GM04504 (cell line): ENCODE measurements at regions not wholly inside any gene's neighbourhood (a gene's known extent, or its start where the extent isn't known, plus 50 kb on each side); places are given as distances from the start of the nearest gene placed in this dataset.

Experiments
- DNase-seq: peaks from one replicate; pipeline ENCODE4 v3.0.0-alpha.2; 2012; ENCODE audit warnings: low read depth

DNA sequence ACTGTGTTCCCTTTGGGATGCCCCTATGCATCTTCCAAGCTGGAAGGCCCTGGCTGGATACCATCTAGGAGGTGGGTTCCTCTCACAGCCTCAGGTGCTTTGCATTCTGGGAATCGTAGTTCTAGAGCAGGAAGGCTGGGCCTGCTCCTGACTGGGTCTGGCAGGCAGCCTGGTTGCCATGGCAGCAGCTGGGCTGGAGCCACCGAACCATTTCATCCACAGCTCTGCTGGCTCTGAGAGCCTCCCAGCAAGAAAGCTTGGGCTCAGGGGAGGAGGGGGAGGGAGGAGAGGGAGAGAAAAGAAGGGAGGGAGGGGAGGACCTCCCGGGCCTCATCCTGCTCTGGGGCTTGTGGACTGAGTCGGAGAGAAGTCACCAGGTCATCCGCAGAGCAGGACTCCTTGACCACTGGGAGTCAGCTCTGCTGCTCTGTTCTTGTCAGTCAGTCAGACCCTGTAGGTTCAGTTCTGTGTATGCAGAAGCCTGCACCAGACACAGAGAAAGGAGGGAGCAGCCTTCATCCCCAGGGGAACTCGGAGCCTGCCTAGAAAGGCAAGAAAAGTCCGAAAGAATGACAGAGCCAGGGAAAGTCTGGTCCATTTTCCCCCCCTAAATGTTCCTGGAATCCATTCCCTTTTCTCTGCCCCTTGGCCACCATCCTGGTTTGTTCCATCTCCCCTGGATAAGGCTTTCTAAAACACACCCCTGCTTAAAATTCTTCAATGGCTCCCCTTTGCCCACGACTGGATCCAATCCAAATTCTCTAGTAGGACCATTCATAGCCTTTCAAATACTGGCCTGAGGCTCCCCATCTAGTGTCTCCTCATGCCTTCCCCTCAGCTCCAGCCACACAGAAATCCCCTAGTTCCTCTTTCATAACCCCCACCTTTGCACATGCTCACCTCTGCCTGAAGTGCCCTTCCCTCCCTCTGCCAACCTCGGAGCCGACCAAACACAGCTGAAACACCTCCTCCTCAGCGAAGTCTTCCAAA, 65.4 kb upstream of the ARAP3 start:
- peak; percentile 11 for DNase-seq

DNA sequence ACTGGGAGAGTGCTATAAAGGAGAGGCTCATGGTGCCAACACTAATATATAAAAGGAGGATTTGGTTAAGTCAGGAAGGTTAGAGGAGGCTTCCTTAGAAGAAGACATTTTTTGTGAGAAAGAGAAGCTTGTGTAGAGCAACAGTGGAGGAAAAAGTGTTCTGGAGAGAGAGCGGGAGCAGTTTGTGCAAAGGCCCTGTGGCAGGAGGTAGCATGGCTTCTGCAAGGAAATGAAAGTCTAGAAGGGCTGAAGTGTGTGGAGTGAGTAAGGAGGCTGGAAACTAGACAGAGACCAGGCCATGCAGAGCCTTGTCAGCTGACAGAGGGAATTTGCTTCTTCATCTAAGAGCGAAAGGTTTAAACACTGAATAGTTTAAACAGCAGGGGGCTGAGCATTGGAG, 64.4 kb upstream of the ARAP3 start:
- no peak for DNase-seq

DNA sequence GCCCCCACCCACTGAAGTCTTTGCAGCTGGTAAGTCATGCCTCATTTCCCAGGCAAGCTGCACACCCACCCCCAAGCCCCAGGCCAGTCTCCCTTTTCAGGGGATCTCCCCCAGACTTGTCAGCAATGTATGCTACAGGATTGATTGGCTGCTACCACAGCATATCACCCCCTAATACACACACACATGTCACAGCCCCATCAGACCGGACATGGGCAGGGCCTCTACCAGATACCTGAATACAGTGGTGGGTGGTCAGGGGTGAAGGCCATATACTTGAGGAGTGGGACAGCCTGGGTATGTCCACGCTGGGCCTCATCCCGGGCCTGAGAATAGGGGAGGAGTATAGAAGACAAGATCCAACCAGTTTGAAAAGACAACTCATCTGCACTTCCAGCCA, 63.4 kb upstream of the ARAP3 start:
- no peak for DNase-seq

DNA sequence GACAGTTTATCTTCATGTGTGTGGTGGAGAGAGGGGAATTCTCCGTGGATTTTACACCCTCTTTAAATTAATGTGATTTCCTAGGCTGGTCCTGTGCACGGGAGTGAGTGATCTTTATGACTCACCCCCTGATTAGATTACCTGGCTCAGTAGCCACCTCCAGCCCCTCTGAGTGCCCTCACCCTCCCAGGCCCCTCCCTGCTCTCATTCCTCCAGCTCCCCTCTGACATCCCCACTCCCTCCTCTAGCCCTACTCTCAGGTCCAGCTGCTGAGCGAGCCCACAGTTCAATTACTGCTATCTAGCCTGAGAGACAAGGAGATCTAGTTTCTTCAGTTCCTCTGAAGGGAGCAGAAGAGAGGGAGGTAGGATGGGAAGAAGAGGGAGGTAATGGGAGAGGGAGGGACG, 61.8 kb upstream of the ARAP3 start:
- no peak for DNase-seq

DNA sequence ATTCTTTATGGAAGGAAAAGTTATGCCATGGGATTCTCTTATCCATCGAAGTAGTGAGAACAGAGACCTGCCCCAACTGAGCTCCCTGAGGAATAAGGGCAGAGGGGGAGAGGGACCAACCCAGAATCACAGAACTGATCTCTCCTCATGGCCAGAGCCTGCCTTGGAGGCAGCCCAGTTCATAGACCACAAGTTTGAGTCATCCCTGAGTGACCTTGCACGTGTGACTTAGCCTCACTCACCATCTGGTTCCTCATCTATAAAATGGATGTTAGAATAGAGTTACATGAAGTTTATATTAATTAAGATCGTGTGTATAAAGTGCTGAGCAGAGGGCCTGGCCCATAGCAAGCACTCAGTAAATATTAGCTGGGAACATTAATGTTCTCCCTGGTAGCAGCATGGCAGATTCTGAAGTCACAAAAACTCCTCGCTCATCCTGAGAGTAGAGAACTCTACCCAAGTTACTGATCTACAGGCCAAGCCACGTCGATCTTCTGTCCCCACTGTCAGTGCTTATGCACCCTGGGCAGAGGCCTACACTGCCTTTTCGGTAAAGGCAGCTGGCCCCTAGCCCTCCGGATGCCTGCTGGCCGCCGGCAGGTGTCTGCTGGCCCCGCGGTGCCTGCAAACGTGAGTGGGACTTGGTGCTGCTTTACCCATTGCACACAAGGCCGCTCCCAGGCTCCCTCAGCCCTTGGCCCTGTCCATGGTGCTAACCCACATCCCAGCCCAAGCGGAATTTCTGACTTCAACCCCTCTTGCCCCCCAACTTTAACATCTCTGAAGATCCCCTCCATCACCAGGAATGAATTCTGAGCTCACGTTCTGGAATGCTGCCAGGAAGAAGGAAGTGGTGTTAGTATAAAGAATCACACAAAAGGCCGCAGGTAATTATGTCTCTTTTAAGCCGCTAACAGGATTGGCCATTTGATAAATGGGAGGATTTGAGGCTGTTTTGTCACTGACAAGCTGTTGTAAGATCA, 61.1 kb upstream of the ARAP3 start:
- DNase-seq: peak; percentile 5

DNA sequence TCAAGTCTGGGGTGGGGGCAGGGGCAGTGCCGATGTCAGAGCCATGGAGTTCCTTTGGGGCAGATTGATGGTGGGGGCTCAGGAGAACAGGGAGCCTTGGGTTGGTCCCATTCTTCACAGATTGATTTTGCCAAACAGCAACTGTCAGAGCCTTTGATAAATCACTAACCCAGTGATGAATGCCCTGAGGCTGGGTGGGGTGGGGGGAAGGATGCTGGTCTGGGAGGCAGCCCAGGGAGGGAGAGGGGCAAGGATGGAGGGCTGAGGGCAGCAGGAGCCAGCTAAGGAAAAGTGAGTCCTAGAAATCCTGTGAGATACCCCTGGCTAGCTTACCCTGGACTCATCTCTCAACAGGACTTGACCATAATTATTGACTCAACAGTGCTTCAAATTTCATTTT, 60.1 kb upstream of the ARAP3 start:
- no peak for DNase-seq

DNA sequence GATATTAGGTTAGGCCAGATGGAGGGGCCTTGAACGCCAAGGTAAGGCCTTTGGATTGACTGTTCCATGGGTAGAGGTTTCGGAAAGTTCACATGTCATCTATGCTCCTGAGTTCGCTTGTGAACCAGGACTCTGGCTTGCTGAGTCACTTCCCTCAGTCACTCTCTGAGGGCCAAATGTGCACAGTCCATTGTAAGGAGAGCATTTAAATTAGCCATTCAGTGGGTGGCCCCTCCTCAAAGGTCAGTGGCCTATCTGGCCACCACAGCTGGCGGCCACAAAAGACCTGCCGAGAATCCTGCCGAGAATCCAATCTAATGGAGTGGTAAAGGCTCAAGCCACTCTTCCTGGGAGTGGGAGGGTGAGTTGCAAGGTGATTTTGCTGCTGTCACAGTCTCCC, 58.9 kb upstream of the ARAP3 start:
- DNase-seq: no peak

DNA sequence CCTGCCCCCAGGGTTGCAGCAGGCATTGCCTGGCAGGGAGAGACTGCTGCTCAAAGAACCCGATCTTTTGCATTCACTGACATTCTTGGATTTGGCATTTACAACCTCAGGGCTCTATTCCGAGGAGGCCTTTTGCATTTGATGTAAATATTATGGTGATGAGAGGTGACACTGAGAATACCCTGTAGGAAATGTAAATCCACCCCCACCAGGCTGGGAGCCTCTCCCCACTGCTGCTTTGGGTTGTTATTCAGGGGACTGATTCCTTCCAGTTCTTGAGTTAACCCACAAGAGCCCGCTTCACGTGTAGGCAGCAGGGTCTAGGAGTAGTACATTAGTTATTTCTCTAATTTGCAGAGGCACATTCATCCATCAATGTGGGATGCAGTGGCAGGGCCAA, 55.5 kb upstream of the ARAP3 start:
- DNase-seq: no peak

DNA sequence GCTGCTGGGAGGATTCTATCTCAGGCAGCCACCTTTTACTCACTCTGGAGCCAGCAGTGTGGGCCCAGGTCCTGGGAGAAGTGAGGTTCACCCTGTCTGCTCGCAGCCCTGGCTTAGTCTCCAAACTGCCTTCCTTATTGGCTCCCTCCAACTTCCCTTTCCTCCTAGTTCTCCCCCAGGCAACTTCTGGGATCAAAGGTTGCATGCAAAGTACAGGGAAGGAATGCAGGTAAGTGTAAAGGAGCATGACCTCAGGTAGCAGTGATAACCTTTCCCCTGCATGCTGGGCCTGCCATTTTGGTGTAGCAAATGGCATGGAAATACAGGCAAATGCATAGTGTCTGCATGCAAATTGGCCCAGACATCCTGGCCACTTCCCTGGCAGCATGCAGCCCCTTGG, 53.8 kb upstream of the ARAP3 start:
- DNase-seq: no peak

DNA sequence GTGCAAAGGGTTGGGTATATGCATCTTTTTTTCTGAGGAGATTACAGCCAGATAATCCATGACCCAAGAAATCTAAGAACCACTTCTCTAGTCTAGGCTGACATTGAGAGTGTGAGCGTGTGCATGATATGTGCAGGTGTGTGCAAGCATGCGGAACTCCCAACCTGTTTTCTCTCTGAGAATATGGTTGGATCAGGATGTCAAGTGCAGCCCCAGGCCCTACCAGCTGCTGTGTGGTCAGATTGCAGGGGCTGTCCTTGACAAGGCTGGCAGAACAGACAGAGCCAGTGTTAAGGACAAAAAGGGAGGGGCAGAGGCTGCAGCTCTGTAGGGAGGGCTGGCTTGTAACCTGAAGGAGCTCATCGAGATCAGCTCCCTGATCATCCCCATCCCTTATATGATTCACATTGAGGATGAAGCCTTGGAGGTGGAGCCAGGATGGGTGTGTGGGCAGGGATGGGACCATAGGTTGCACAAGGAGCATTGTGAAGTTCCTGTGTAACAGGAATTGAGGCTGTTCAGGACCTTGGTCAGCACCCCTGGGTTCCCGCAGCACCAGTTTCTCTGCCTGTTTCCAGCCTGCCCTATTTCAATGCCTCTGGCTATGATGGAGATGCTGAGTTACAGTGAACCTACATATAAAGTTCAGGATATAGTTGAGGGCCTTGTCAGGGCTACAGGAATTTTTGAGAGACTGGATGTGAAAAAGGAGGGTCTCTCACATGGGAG, 52.6 kb upstream of the ARAP3 start:
- DNase-seq: peak; percentile 20

DNA sequence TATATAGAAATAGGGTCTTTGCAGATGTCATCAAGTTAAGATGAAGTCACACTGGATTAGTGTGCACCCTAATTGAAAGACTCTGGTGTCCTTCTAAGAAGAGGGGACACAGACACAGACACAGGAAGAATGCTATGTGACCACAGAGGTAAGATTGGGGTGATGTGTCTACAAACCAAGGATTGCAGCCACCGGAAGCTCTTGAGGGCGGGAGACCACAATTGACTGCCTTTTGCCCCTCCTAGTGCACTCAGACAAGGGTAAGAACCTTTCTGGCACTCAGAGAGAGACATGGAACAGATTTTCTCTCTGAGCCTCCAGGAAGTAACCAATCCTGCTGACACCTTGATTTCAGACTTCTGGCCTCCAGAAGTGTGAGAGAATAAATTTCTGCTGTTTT, 51.2 kb upstream of the ARAP3 start:
- DNase-seq: no peak

DNA sequence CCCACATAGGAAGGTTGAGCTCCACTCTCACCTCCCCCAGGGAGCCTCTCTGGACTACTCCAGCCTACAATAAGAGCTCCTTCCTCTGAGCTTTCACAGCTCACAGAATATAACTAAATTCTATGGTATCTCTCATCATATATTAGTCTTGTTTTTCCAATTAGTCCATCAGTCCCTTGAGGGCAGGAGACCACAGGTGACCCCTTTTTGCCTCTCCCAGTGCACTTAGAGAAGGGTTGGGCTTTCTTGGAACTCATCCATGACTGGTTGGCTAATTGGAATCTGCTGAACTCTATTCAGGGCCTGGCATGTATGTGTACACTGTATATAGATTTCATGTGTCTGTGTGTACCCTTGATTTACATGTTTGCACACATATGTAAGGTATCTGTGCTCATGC, 50.4 kb upstream of the ARAP3 start:
- DNase-seq: no peak
